ENCODE measurements at regions not wholly inside any gene's neighbourhood (a gene's known extent, or its start where the extent isn't known, plus 50 kb on each side); places are given as distances from the start of the nearest gene placed in this dataset.
"Not testable (repeated sequence)": the region's sequence is repeated elsewhere in the genome, so short reads cannot be mapped to it uniquely, and the experiment has no call there.

GRCh38 chr4:158965226-158965625 is 137.7 kb upstream of the RAPGEF2 start:
- DNase-seq: no peak
- Histone ChIP-seq H3K36me3 (no peaks in the 10 kb centered on the region), H3K4me1 (no peaks in the 10 kb centered on the region), H3K27me3 (no peaks in the 10 kb centered on the region), H3K27ac (no peak overlapping the region), H3K9me3 (no peaks in the 10 kb centered on the region), H3K4me3 (replicated peaks in 1 of 3) (no peak overlapping the region)
- intact Hi-C loops (cut with DNase I): no loop called here
- TF ChIP-seq CTCF (IDR thresholded peaks at IDR 0.05) (no peak), POLR2A (IDR thresholded peaks at IDR 0.05) (no peak)

- Histone ChIP-seq H3K9me3 (no peaks in the 10 kb centered on the region), H3K27me3 (no peaks in the 10 kb centered on the region), H3K36me3 (no peaks in the 10 kb centered on the region), H3K4me3 (replicated peaks in 1 of 3) (no peak overlapping the region), H3K4me1 (no peaks in the 10 kb centered on the region), H3K27ac (no peak overlapping the region)
- no peak for DNase-seq
- intact Hi-C loops (cut with DNase I): no loop called here
- WGBS, 2 donors: 89 to 93% methylated on average over 1 of the region's 1 CpG
- TF ChIP-seq POLR2A (IDR thresholded peaks at IDR 0.05) (no peak), CTCF (IDR thresholded peaks at IDR 0.05) (no peak)
These were observed 136.8 kb upstream of the RAPGEF2 start for GRCh38 chr4:158966091-158966490.

GRCh38 chr4:158968961-158969360 is 133.9 kb upstream of the RAPGEF2 start:
- TF ChIP-seq CTCF (IDR thresholded peaks at IDR 0.05) (no peak), POLR2A (IDR thresholded peaks at IDR 0.05) (no peak)
- no peak for DNase-seq
- H3K4me1 ChIP-seq: no peaks in the 10 kb centered on the region
- H3K9me3 ChIP-seq: no peaks in the 10 kb centered on the region
- 77 to 94% methylated on average over 3 of the region's 3 CpGs for WGBS, 2 donors
- H3K36me3 ChIP-seq: no peaks in the 10 kb centered on the region
- intact Hi-C loops (cut with DNase I): no loop called here
- no peak overlapping the region for H3K27ac ChIP-seq
- no peaks in the 10 kb centered on the region for H3K27me3 ChIP-seq
- H3K4me3 ChIP-seq (replicated peaks in 1 of 3): no peak overlapping the region

- intact Hi-C loops (cut with DNase I): no loop called here
- H3K36me3 ChIP-seq: no peaks in the 10 kb centered on the region
- TF ChIP-seq CTCF (IDR thresholded peaks at IDR 0.05) (no peak), POLR2A (IDR thresholded peaks at IDR 0.05) (no peak)
- WGBS, 2 donors: 63 to 72% methylated on average over 3 of the region's 3 CpGs
- no peak overlapping the region for H3K27ac ChIP-seq
- no peak overlapping the region for H3K4me3 ChIP-seq (replicated peaks in 1 of 3)
- no peaks in the 10 kb centered on the region for H3K9me3 ChIP-seq
- H3K27me3 ChIP-seq: no peaks in the 10 kb centered on the region
- no peaks in the 10 kb centered on the region for H3K4me1 ChIP-seq
- no peak for DNase-seq
These were observed 132.1 kb upstream of the RAPGEF2 start for GRCh38 chr4:158970812-158971211.

- H3K27ac ChIP-seq; H3K27me3 ChIP-seq; H3K9me3 ChIP-seq; DNase-seq; intact Hi-C loops (cut with DNase I); H3K4me3 ChIP-seq (replicated peaks in 1 of 3); H3K4me1 ChIP-seq; H3K36me3 ChIP-seq: not testable (repeated sequence)
- WGBS, 2 donors: 90 to 93% methylated on average over 2 of the region's 2 CpGs
These were observed 128.4 kb upstream of the RAPGEF2 start for GRCh38 chr4:158974438-158974837.

GRCh38 chr4:158980711-158981110 is 122.2 kb upstream of the RAPGEF2 start:
- H3K4me3 ChIP-seq (replicated peaks in 1 of 3); H3K27ac ChIP-seq; H3K9me3 ChIP-seq; intact Hi-C loops (cut with DNase I); DNase-seq; H3K4me1 ChIP-seq; H3K36me3 ChIP-seq; H3K27me3 ChIP-seq: not testable (repeated sequence)
- 95 to 98% methylated on average over 5 of the region's 5 CpGs for WGBS, 2 donors
